Activated T-helper 17 cell treated with anti-CD3 and anti-CD28 coated beads, Interleukin-2, amount 50 U/mL, for 72 hours (primary cell): ENCODE measurements at regions not wholly inside any gene's neighbourhood (a gene's known extent, or its start where the extent isn't known, plus 50 kb on each side); places are given as distances from the start of the nearest gene placed in this dataset.
"Not testable (repeated sequence)": the region's sequence is repeated elsewhere in the genome, so short reads cannot be mapped to it uniquely, and the experiment has no call there.

Experiments
- ATAC-seq: fragments of 150-1000 bp; cut with Tn5 transposase; replicated peaks from 2 replicates; pipeline ENCODE4 v1.10.0; 2021; ENCODE audit warnings: mild to moderate bottlenecking, moderate library complexity
- H3K27ac Mint-ChIP-seq: one replicate; pipeline ENCODE4 v1.8.0; 2022; ENCODE audit warnings: mixed read lengths
- H3K27me3 Mint-ChIP-seq: one replicate; pipeline ENCODE4 v1.8.0; 2022; ENCODE audit warnings: mixed read lengths
- H3K36me3 Mint-ChIP-seq: one replicate; pipeline ENCODE4 v1.8.0; 2022; ENCODE audit warnings: low read depth, mild to moderate bottlenecking, mixed read lengths
- H3K4me1 Mint-ChIP-seq: one replicate; pipeline ENCODE4 v1.8.0; 2022; ENCODE audit warnings: mixed read lengths
- H3K4me3 Mint-ChIP-seq: one replicate; pipeline ENCODE4 v1.8.0; 2022; ENCODE audit warnings: mild to moderate bottlenecking, mixed read lengths
- H3K9me3 Mint-ChIP-seq: one replicate; pipeline ENCODE4 v1.8.0; 2022; ENCODE audit warnings: mixed read lengths

GRCh38 chr4:72959411-72959810, 110.1 kb downstream of the COX18 start:
- H3K4me1 Mint-ChIP-seq = peaks cover 5% of the 10 kb centered on the region
- no peak for ATAC-seq
- H3K9me3 Mint-ChIP-seq = peaks cover 20% of the 10 kb centered on the region

DNA sequence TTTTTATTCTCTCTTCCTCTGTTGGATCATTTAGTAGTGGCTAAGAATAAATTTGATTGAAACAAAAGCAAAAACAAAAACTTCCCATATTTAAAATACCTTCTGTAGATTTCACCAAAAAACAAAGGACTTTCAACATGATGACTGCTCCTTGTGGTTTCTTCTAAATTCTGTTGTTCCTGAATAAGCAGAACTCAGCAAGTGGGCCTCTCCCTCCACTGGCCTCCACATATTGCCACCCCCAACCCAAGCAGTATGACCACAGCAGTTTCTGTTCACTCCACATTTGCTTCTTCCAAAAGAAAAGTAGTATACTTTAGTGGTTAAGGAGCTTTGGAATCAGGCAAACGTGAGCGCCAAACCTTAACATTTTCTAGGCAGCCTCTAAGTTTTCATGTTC, 114.7 kb downstream of the COX18 start:
- peaks cover 5% of the 10 kb centered on the region for H3K4me1 Mint-ChIP-seq
- H3K9me3 Mint-ChIP-seq = peaks cover 8% of the 10 kb centered on the region
- ATAC-seq = no peak
- H3K27ac Mint-ChIP-seq = no peak overlapping the region
- no peak overlapping the region for H3K4me3 Mint-ChIP-seq
- H3K27me3 Mint-ChIP-seq = peaks cover 25% of the 10 kb centered on the region
- no peaks in the 10 kb centered on the region for H3K36me3 Mint-ChIP-seq

More at GRCh38 chr4:72959411-72959810, 110.1 kb downstream of the COX18 start:
- Mint-ChIP-seq H3K27me3 (peaks cover 36% of the 10 kb centered on the region), H3K36me3 (no peaks in the 10 kb centered on the region), H3K4me3 (no peak overlapping the region), H3K27ac (no peak overlapping the region)

GRCh38 chr4:72953571-72953970, 115.9 kb downstream of the COX18 start:
- Mint-ChIP-seq H3K27me3 (peaks cover 20% of the 10 kb centered on the region), H3K9me3 (no peaks in the 10 kb centered on the region), H3K4me3 (no peak overlapping the region), H3K27ac (no peak overlapping the region), H3K4me1 (peaks cover 5% of the 10 kb centered on the region), H3K36me3 (no peaks in the 10 kb centered on the region)
- ATAC-seq = no peak

GRCh38 chr4:72951628-72952027, 117.9 kb downstream of the COX18 start:
- no peaks in the 10 kb centered on the region for H3K9me3 Mint-ChIP-seq
- peaks cover 5% of the 10 kb centered on the region for H3K4me1 Mint-ChIP-seq
- no peak overlapping the region for H3K27ac Mint-ChIP-seq
- H3K36me3 Mint-ChIP-seq = no peaks in the 10 kb centered on the region
- H3K27me3 Mint-ChIP-seq = peaks cover 12% of the 10 kb centered on the region
- peak; percentile 69 for ATAC-seq
- H3K4me3 Mint-ChIP-seq = no peak overlapping the region

- no peak overlapping the region for H3K27ac Mint-ChIP-seq
- no peak overlapping the region for H3K4me3 Mint-ChIP-seq
- H3K4me1 Mint-ChIP-seq = peaks cover 5% of the 10 kb centered on the region
- peaks cover 3% of the 10 kb centered on the region for H3K9me3 Mint-ChIP-seq
- peaks cover 10% of the 10 kb centered on the region for H3K27me3 Mint-ChIP-seq
- ATAC-seq = no peak
- H3K36me3 Mint-ChIP-seq = no peaks in the 10 kb centered on the region
Observed at GRCh38 chr4:72951147-72951546, 118.4 kb downstream of the COX18 start.

GRCh38 chr4:72948080-72948479, 121.4 kb downstream of the COX18 start:
- Mint-ChIP-seq H3K4me1 (no peaks in the 10 kb centered on the region), H3K27me3 (no peaks in the 10 kb centered on the region), H3K36me3 (no peaks in the 10 kb centered on the region), H3K9me3 (peaks cover 8% of the 10 kb centered on the region), H3K4me3 (no peak overlapping the region), H3K27ac (no peak overlapping the region)
- no peak for ATAC-seq

DNA sequence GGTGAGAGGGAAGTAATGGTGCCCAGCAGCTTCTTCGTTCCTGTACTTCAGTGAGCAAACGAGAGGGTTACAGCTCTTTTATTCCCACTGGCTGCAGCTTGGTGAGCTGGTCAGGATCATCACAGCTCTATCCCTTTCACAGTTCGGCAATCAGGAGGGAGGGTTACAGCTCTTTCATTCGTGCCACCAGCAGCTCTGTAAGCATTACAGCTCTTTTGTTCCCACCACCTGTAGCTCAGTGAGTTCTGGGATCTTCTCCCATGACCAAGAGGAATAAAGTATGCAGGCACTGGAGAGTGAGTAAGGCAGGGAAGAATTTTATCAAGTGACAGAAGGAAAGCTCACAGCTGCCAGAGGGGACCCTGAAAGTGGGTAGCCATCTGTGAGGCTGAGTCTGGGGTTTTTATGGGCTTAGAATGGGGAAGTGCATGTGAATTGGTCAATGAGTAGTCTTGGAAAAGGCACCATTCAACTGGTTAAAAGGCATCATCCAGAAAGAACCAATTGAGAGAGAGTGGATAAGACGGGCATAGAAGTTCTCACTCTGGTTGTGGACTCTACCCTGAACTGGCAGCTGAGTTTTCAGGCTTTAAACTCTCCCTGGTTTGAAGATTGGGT, 123.7 kb downstream of the COX18 start:
- no peak overlapping the region for H3K27ac Mint-ChIP-seq
- no peaks in the 10 kb centered on the region for H3K27me3 Mint-ChIP-seq
- no peaks in the 10 kb centered on the region for H3K4me1 Mint-ChIP-seq
- H3K4me3 Mint-ChIP-seq = no peak overlapping the region
- H3K36me3 Mint-ChIP-seq = no peaks in the 10 kb centered on the region
- ATAC-seq = no peak
- peaks cover 8% of the 10 kb centered on the region for H3K9me3 Mint-ChIP-seq

GRCh38 chr4:72942565-72942964, 127.0 kb downstream of the COX18 start:
- Mint-ChIP-seq H3K27ac (no peak overlapping the region), H3K27me3 (peaks cover 9% of the 10 kb centered on the region), H3K4me3 (no peak overlapping the region), H3K4me1 (no peaks in the 10 kb centered on the region), H3K36me3 (no peaks in the 10 kb centered on the region), H3K9me3 (peaks cover 8% of the 10 kb centered on the region)
- no peak for ATAC-seq

- H3K27me3 Mint-ChIP-seq = peaks cover 13% of the 10 kb centered on the region
- ATAC-seq = no peak
- no peaks in the 10 kb centered on the region for H3K4me1 Mint-ChIP-seq
- H3K36me3 Mint-ChIP-seq = no peaks in the 10 kb centered on the region
- H3K27ac Mint-ChIP-seq = no peak overlapping the region
- H3K9me3 Mint-ChIP-seq = no peaks in the 10 kb centered on the region
- H3K4me3 Mint-ChIP-seq = no peak overlapping the region
Observed at GRCh38 chr4:72938516-72938915, 131.0 kb downstream of the COX18 start.

DNA sequence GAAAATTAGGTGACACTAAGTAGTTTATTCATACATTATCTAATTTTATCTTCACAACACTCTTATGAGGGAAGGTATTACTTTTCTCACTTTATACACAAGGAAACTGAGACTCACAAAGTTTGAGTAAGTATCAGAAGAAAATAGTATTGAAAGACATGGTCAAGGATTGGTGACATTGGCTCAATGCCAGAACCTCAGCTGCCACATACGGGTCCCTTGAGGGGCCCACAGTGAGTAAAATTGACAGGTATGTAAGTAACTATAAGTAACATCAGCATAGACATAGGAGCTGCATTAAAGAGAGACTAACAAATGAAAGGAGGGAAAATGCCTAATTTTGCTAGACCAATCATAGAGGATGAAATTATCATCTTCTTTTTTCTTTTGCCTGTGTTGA, 134.1 kb downstream of the COX18 start:
- ATAC-seq = no peak
- H3K27me3 Mint-ChIP-seq = peaks cover 13% of the 10 kb centered on the region
- H3K4me3 Mint-ChIP-seq = no peak overlapping the region
- H3K4me1 Mint-ChIP-seq = no peaks in the 10 kb centered on the region
- no peaks in the 10 kb centered on the region for H3K36me3 Mint-ChIP-seq
- no peak overlapping the region for H3K27ac Mint-ChIP-seq
- no peaks in the 10 kb centered on the region for H3K9me3 Mint-ChIP-seq

DNA sequence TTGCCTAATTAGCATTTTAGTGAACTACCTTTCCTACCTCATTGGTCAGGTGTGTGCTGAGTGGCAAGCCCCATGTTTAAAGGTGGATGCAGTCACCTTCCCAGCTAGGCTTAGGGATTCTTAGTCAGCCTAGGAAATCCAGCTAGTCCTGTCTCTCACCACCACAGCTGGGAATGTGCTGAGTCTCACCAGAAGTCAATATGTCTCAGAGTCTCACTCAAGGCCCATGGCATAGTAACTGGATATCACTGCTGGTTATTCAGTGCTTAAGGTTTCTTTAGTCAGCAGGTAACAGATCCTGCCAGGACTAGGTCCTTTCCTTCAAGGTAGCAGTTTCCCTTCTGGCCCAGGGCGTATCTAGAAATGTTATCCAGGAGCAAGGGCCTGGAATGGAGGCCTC, 136.5 kb downstream of the COX18 start:
- Mint-ChIP-seq H3K36me3 (no peaks in the 10 kb centered on the region), H3K4me1 (no peaks in the 10 kb centered on the region), H3K27ac (no peak overlapping the region), H3K4me3 (no peak overlapping the region), H3K9me3 (no peaks in the 10 kb centered on the region), H3K27me3 (peaks cover 8% of the 10 kb centered on the region)
- ATAC-seq = no peak

- H3K4me3 Mint-ChIP-seq = no peak overlapping the region
- H3K4me1 Mint-ChIP-seq = no peaks in the 10 kb centered on the region
- ATAC-seq = no peak
- peaks cover 9% of the 10 kb centered on the region for H3K27me3 Mint-ChIP-seq
- H3K9me3 Mint-ChIP-seq = no peaks in the 10 kb centered on the region
- H3K36me3 Mint-ChIP-seq = no peaks in the 10 kb centered on the region
- H3K27ac Mint-ChIP-seq = no peak overlapping the region
Observed at GRCh38 chr4:72931346-72931745, 138.2 kb downstream of the COX18 start.

DNA sequence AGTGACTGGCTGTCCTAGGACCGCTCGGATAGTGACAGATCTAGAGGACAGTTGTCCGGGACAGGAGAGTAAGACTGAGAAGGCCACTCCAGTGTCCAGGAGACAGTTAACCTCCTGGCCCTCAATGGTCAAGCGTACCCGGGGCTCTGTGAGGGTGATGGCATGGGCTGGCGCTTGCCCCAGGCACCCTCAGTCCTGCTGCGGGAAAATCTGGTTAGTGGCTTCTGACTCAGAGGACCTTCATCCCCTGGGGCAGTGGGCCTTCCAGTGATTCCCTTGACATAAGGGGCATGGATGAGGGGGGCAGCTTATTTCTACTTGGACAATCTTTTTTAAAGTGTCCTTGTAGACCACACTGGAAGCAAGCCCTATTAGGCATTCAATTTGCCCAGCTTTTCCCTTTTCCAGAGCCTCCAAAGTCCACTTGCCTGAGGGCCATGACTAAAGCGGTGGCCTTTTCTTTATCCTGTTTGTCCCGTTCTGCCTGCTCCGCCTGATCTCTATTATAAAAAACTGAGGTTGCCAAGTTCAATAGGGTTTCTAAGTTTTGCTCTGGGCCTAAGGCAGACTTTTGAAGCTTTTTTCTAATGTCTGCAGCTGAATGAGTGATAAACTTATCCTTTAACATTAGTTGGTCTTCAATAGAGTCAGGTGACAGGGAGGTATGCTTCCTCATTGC, 139.8 kb downstream of the COX18 start:
- ATAC-seq, H3K36me3 Mint-ChIP-seq, H3K4me1 Mint-ChIP-seq, H3K4me3 Mint-ChIP-seq, H3K27me3 Mint-ChIP-seq, H3K9me3 Mint-ChIP-seq, H3K27ac Mint-ChIP-seq: not testable (repeated sequence)

- no peak overlapping the region for H3K27ac Mint-ChIP-seq
- ATAC-seq = no peak
- no peaks in the 10 kb centered on the region for H3K36me3 Mint-ChIP-seq
- no peaks in the 10 kb centered on the region for H3K9me3 Mint-ChIP-seq
- peaks cover 4% of the 10 kb centered on the region for H3K27me3 Mint-ChIP-seq
- no peak overlapping the region for H3K4me3 Mint-ChIP-seq
- no peaks in the 10 kb centered on the region for H3K4me1 Mint-ChIP-seq
Observed at GRCh38 chr4:72924814-72925213, 144.7 kb downstream of the COX18 start.

DNA sequence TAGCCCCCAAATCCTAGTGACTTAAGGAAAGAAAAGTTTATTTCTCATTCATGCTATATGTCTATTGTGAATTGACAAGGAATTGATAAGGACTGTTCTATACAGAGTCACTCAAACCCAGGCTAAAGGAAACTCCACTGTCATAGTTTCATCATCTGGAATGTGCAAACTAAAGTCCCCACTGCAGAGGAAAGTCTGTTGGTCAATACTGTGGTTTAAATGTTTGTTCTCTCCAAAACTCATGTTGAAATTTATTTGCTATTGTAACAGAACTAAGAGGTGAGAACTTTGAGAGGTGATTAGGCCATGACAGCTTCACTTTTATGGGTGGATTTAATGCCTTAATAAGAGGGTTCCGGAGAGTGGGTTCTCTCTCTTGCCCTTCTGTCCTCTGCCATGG, 149.6 kb downstream of the COX18 start:
- H3K36me3 Mint-ChIP-seq = no peaks in the 10 kb centered on the region
- H3K27me3 Mint-ChIP-seq = peaks cover 10% of the 10 kb centered on the region
- no peak for ATAC-seq
- H3K4me3 Mint-ChIP-seq = no peak overlapping the region
- no peaks in the 10 kb centered on the region for H3K9me3 Mint-ChIP-seq
- H3K4me1 Mint-ChIP-seq = no peaks in the 10 kb centered on the region
- H3K27ac Mint-ChIP-seq = no peak overlapping the region
